AG08395 (cell line): ENCODE measurements at regions not wholly inside any gene's neighbourhood (a gene's known extent, or its start where the extent isn't known, plus 50 kb on each side); places are given as distances from the start of the nearest gene placed in this dataset.
"Not testable (repeated sequence)": the region's sequence is repeated elsewhere in the genome, so short reads cannot be mapped to it uniquely, and the experiment has no call there.

Experiments
- DNase-seq: peaks from one replicate; pipeline ENCODE4 v3.0.0; 2012; ENCODE audit warnings: mixed read lengths, low spot score

- no peak for DNase-seq
Measured at GRCh38 chr2:194946826-194947225, 710.2 kb upstream of the SLC39A10 start.

- no peak for DNase-seq
Measured at GRCh38 chr2:194938066-194938465, 719.0 kb upstream of the SLC39A10 start.

GRCh38 chr2:194927489-194927888 is 729.5 kb upstream of the SLC39A10 start:
- DNase-seq, result no peak

GRCh38 chr2:194926873-194927272 is 730.2 kb upstream of the SLC39A10 start:
- no peak for DNase-seq

GRCh38 chr2:194925742-194926141 is 731.3 kb upstream of the SLC39A10 start:
- no peak for DNase-seq

- no peak for DNase-seq
Measured at GRCh38 chr2:194917519-194917918, 739.5 kb upstream of the SLC39A10 start.

- no peak for DNase-seq
Measured at GRCh38 chr2:194915485-194915884, 741.5 kb upstream of the SLC39A10 start.

- DNase-seq, result no peak
Measured at GRCh38 chr2:194907569-194907968, 749.5 kb upstream of the SLC39A10 start.

GRCh38 chr2:194896871-194897270 is 760.2 kb upstream of the SLC39A10 start:
- no peak for DNase-seq

- no peak for DNase-seq
Measured at GRCh38 chr2:194883711-194884110, 773.3 kb upstream of the SLC39A10 start.

GRCh38 chr2:194870974-194871535 is 786.0 kb upstream of the SLC39A10 start:
- no peak for DNase-seq

- no peak for DNase-seq
Measured at GRCh38 chr2:194867328-194867727, 789.7 kb upstream of the SLC39A10 start.

- no peak for DNase-seq
Measured at GRCh38 chr2:194854941-194855340, 802.1 kb upstream of the SLC39A10 start.

- no peak for DNase-seq
Measured at GRCh38 chr2:194842871-194843270, 814.2 kb upstream of the SLC39A10 start.

GRCh38 chr2:194834371-194834770 is 822.7 kb upstream of the SLC39A10 start:
- not testable (repeated sequence) for DNase-seq

- no peak for DNase-seq
Measured at GRCh38 chr2:194826241-194826640, 830.8 kb upstream of the SLC39A10 start.

- no peak for DNase-seq
Measured at GRCh38 chr2:194824450-194824849, 832.6 kb upstream of the SLC39A10 start.

GRCh38 chr2:194822657-194823056 is 834.4 kb upstream of the SLC39A10 start:
- DNase-seq, result no peak

- DNase-seq, result no peak
Measured at GRCh38 chr2:194822097-194822496, 834.9 kb upstream of the SLC39A10 start.

- no peak for DNase-seq
Measured at GRCh38 chr2:194819367-194819766, 837.7 kb upstream of the SLC39A10 start.

GRCh38 chr2:194815475-194815874 is 841.6 kb upstream of the SLC39A10 start:
- DNase-seq, result no peak

GRCh38 chr2:194802589-194802988 is 854.4 kb upstream of the SLC39A10 start:
- no peak for DNase-seq

GRCh38 chr2:194787071-194787470 is 870.0 kb upstream of the SLC39A10 start:
- not testable (repeated sequence) for DNase-seq

GRCh38 chr2:194771394-194771793 is 885.6 kb upstream of the SLC39A10 start:
- not testable (repeated sequence) for DNase-seq

- DNase-seq, result no peak
Measured at GRCh38 chr2:194769030-194769429, 888.0 kb upstream of the SLC39A10 start.
